Renal cortical epithelial cell (primary cell): ENCODE measurements at regions not wholly inside any gene's neighbourhood (a gene's known extent, or its start where the extent isn't known, plus 50 kb on each side); places are given as distances from the start of the nearest gene placed in this dataset.

Experiments
- DNase-seq: peaks from one replicate; pipeline ENCODE4 v3.0.0-alpha.2; 2011; ENCODE audit warnings: low read depth

DNA sequence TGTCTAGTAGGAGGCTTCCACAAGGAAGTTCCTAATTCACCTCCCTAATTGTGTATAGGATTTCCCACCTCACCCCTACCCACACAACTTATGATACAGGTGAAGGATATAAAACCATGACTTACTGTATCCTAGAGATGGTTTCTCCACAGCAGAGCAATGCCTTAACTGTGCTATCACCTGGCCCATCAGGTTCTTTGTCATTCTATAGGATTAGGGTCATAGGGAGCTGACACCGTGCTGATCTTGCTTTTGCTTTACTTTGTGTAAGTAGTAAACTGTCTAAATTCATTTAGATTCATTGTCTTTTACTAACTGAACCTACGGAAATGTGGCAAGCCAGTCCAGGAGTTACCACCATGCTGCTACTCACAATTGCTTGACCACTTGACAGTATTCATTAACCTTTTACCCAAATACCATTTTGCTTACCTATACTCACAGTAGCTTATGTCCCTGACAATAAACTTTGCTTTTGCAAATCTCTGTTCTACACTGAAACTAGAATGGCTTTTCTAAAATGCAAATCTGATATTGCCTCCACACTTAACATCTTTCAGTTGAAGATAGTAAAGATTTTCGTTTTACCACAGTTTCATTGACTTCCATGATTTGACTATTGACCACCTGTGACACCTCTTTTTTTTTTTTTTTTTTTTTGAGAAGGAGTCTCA lies 147.6 kb downstream of the IFI44 start:
- DNase-seq, result peak; percentile 59

DNA sequence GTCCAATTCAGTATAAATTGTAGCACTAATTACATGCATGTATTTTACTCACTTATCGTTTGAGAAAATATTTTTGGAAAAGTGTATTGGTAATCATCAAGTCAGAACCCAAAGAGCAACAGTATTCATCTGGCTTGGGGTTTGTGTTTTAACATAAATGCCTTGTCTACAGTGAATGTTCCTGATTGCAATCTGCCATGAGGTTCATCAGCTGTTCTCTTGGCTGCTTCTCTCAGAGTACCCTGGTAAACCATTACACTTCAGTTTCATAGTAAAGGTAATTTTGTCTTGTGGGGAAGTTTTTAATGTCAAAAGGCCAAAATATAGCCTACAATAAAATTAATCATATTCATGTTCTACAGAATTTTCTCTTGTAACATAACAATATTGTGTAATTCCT lies 150.3 kb downstream of the IFI44 start:
- DNase-seq, result no peak

DNA sequence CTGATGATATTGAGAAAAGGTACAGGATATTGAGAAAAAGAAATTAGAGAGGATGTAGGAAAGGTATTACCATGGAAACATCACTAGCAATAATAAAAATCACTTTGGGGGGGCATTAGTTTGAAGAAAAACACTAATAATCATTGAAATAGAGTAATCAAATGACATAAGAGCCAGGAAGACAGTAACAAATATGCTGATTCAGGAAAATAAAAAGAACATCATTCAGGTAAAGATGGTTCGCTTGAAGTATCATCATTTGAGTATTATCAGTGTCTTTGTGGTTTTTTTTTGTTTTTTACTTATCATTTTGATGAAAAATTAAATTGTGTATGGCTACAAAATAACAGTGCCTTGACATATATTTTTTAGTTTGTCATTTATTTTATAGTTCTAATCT lies 164.5 kb downstream of the IFI44 start:
- no peak for DNase-seq

DNA sequence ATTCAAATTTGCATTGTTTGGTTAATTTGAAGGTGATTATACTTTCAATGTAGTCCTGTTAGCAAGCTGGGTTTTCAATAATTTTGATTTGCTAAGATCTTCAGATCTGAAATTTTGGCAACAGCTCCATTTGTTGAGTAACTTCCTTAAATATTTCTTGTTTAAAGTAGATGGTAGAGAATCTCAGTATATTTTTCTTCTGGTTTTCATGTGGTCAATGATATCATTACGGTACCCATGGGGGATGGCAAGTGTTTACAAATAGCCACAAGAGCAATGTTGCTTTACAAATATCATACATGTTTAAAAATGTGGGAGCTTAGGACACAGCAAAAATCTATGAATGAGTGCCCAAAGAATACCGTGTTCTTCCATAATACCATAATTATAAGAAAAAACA lies 175.9 kb downstream of the IFI44 start:
- no peak for DNase-seq

DNA sequence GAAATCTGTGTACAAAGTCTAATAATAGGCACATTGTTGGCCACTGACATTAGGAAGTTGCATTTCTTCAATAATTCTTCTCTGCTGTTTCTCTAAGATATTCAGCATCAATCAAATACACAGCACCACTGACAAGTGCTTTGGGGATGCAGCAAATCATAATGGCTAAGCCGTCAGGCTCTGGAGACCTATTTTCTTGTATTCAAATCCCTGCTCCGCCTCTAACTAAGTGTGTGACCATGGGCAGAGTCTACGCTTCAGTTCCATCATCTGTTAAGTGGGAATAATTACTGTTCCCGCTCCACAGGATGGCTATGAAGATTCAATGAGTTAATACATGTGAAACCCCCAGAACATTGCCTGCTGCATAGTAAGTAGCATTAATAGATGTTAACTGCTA lies 176.9 kb downstream of the ADGRL4 start:
- no peak for DNase-seq

DNA sequence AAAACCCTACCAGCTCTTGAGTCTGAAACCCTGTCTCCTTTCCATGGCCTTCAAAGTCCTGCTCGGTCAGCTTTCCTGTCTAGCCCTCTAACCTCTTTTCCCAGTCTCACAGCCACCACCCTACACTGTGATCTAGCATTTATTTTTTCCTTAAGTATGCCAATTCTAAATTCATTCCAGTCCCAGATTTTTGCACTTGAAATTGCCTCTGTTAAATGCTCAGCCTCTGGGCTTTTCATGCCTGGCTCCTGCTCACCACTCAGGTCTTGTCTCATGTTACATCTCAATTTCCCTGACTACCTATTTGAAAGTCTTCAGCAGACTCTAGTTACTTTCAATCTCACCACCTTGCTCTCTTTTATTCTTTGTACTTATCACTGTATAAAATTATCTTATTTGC lies 176.2 kb downstream of the ADGRL4 start:
- peak; percentile 51 for DNase-seq

DNA sequence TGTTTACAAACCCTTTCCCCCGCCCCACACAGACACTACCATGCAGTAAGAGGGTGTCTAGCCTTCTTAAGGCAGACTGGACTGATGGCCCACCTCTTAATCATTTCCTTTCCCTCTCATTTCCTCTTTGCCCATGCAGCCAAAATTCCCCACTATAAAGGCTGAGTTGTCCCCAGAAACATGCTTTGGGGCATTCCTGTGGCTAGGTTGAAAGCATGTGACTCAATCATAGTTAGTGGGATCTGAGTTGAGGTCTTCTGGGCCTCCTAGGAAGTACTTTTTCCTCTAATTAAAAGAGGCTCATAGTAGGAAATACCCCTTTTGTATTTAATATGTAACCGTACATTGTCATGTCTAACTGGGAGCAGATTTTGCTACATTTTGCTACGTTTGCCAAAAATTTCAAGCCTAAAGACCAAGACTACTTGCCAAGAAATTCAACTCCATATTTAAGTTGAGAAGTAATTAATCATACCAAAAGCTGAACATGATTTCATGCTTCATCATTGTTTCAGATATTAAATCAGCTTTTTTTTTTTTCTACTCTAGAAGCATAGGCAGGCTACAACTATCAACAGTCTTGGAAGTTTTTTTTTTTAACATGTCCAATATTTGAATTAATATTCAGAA lies 174.7 kb downstream of the ADGRL4 start:
- DNase-seq, result peak; percentile 97

DNA sequence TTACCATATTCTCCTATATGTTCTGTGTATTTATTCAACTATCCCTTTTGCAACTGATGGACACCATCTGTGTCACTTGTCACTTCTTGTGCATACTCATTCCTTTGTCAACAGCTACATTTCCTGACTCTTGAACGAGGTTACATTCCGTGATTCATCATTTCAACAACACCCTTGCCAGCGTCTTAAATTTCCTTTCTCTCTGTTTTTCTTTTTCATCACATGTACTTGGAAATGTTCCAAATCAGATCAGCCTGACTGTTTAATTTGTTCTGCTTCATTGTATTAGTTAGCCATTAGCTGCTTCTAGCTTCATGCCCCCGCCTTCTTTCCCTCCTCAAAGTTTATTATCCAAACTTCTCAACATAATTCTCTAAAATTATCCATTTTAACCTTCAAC lies 173.0 kb downstream of the ADGRL4 start:
- peak; percentile 98 for DNase-seq

DNA sequence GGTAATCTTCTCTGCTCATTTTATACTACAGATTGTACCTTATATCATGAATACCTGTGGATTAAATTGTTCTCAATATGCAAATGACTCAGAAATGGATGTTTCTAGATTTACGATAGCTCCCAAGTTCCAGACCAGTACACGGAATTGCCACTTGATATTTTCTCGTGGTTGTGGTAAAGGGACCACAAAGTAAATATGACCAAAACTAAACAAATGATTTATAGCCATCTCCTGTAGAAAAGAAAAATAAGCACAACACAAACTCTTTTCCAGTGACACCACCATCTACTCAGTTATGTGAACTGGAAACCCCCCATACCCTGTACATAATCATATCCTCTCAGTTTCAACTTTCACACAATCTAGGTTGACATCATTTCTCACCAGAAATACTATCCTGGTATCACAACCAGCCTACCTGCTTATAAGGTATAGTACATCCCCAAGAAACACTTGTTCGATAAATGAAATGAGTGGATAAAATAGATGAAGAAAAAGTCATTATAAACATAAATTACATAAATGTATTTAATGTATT lies 172.3 kb downstream of the ADGRL4 start:
- peak; percentile 61 for DNase-seq

DNA sequence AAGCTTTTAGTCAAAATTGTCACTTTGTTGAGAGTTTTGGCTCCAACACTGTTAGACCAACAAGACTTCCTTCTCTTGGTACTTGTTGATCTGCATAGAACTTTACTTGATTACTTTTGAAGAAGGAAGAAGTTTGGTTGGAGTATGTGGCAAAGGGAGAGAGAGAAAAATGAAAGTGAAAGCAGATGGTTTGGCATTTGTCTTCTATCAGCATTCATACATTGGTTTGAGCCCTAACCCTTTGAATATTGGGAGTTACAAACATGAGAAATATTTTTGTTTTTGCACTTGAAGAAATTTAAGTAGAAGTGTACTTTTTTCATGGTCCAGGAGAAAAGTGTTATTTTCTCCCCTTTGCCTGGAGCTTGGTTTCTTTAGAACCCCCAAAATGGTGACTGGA lies 169.8 kb downstream of the ADGRL4 start:
- DNase-seq, result peak; percentile 36

DNA sequence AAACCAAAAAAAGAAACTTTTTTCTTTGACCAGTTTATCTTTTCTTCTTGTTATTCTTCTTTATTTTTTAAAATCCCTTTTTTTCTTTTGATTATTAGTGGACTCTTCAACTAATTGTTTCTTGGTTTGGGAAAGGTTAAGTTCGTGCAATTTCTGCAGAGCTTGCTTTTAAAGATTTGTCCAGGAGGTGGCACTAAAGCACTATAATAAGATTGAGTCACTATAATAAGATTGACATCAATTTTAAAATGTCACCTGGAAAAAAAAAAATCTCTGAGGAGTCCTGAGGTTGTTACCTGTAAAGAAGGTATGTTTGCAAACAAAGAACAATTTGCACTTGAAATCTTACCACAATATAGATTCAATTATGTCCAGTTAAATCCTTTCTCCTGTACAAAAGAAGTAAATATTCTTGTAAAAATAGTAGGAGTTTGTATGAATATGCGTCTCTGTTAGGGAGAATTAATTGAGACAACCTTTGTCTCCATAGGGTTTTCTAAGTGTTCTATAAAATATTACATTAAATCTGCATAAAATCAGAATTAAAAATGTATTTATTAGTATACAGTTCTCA lies 166.7 kb downstream of the ADGRL4 start:
- peak; percentile 57 for DNase-seq
